Liver (tissue), 3 donors: ENCODE measurements at regions not wholly inside any gene's neighbourhood (a gene's known extent, or its start where the extent isn't known, plus 50 kb on each side); places are given as distances from the start of the nearest gene placed in this dataset.

Source experiments
- CTCF ChIP-seq: fragments of 150-350 bp; IDR thresholded peaks from 2 replicates; pipeline ENCODE4 v1.5.1; 2017; ENCODE audit warnings: improper control_type of control experiment, low read depth, low read length; ENCODE audit not compliant: missing input control
- EGR1 ChIP-seq, 2 donors: IDR thresholded peaks; 2 replicates each; pipeline ENCODE4 v1.6.1; 2016 to 2018; ENCODE audit warnings: antibody characterized with exemption in 2 of 2, low read depth in 2 of 2
- FOXA1 ChIP-seq: IDR thresholded peaks from 2 replicates; pipeline ENCODE4 v1.6.1; 2016; ENCODE audit warnings: antibody characterized with exemption
- HNF4G ChIP-seq: IDR thresholded peaks from 2 replicates; pipeline ENCODE4 v1.6.1; 2016; ENCODE audit warnings: antibody characterized with exemption
- JUND ChIP-seq, 2 donors: IDR thresholded peaks; 2 replicates each; pipeline ENCODE4 v1.6.1; 2016; ENCODE audit warnings: antibody characterized with exemption in 2 of 2
- NR2F2 ChIP-seq: IDR thresholded peaks from 2 replicates; pipeline ENCODE4 v1.6.1; 2016; ENCODE audit warnings: antibody characterized with exemption
- RAD21 ChIP-seq, 2 donors: IDR thresholded peaks; 2 replicates each; pipeline ENCODE4 v1.6.1; 2016; ENCODE audit warnings: antibody characterized with exemption in 2 of 2, mild to moderate bottlenecking in 2 of 2
- SP1 ChIP-seq: IDR thresholded peaks from 2 replicates; pipeline ENCODE4 v1.6.1; 2018; ENCODE audit warnings: antibody characterized with exemption, mild to moderate bottlenecking
- TAF1 ChIP-seq: conservative IDR thresholded peaks from 2 replicates; pipeline ENCODE4 v1.6.1; 2016; ENCODE audit warnings: antibody characterized with exemption, mild to moderate bottlenecking
- YY1 ChIP-seq: IDR thresholded peaks from 2 replicates; pipeline ENCODE4 v1.6.1; 2016; ENCODE audit warnings: antibody characterized with exemption, mild to moderate bottlenecking
- ZBTB33 ChIP-seq: IDR thresholded peaks from 2 replicates; pipeline ENCODE4 v1.6.1; 2016; ENCODE audit warnings: antibody characterized with exemption
- TF ChIP-seq, protein P1 (sequence below): IDR thresholded peaks from 2 replicates; pipeline ENCODE4 v1.6.1; 2016; ENCODE audit warnings: antibody characterized with exemption, mild to moderate bottlenecking
- TF ChIP-seq, protein P2 (sequence below): IDR thresholded peaks from 2 replicates; pipeline ENCODE4 v1.6.1; 2016; ENCODE audit warnings: antibody characterized with exemption
- TF ChIP-seq, protein P3 (sequence below): IDR thresholded peaks from 2 replicates; pipeline ENCODE4 v1.6.1; 2016; ENCODE audit warnings: antibody characterized with exemption
- donor health status: healthy.
- donor health status: healthy.

GRCh38 chr15:35167675-35168074 is 82.6 kb upstream of the NANOGP8 start:
- no peak for TF ChIP-seq CTCF
- no peak for TF ChIP-seq HNF4G
- no peak for TF ChIP-seq ZBTB33
- TF ChIP-seq FOXA1, result no peak
- TF ChIP-seq NR2F2, result no peak
- TF ChIP-seq YY1, result no peak
- TF ChIP-seq, protein P1, sequence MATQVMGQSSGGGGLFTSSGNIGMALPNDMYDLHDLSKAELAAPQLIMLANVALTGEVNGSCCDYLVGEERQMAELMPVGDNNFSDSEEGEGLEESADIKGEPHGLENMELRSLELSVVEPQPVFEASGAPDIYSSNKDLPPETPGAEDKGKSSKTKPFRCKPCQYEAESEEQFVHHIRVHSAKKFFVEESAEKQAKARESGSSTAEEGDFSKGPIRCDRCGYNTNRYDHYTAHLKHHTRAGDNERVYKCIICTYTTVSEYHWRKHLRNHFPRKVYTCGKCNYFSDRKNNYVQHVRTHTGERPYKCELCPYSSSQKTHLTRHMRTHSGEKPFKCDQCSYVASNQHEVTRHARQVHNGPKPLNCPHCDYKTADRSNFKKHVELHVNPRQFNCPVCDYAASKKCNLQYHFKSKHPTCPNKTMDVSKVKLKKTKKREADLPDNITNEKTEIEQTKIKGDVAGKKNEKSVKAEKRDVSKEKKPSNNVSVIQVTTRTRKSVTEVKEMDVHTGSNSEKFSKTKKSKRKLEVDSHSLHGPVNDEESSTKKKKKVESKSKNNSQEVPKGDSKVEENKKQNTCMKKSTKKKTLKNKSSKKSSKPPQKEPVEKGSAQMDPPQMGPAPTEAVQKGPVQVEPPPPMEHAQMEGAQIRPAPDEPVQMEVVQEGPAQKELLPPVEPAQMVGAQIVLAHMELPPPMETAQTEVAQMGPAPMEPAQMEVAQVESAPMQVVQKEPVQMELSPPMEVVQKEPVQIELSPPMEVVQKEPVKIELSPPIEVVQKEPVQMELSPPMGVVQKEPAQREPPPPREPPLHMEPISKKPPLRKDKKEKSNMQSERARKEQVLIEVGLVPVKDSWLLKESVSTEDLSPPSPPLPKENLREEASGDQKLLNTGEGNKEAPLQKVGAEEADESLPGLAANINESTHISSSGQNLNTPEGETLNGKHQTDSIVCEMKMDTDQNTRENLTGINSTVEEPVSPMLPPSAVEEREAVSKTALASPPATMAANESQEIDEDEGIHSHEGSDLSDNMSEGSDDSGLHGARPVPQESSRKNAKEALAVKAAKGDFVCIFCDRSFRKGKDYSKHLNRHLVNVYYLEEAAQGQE, result no peak
- TF ChIP-seq TAF1, result no peak
- TF ChIP-seq RAD21 (IDR thresholded peaks at IDR 0.05), result no peak
- TF ChIP-seq SP1, result no peak
- TF ChIP-seq JUND (IDR thresholded peaks at IDR 0.05), result no peak
- TF ChIP-seq EGR1 (IDR thresholded peaks at IDR 0.05; ENCODE audit: low read depth in 2 of 2), result no peak
- TF ChIP-seq, protein P2, sequence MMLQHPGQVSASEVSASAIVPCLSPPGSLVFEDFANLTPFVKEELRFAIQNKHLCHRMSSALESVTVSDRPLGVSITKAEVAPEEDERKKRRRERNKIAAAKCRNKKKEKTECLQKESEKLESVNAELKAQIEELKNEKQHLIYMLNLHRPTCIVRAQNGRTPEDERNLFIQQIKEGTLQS, result no peak
- TF ChIP-seq, protein P3, sequence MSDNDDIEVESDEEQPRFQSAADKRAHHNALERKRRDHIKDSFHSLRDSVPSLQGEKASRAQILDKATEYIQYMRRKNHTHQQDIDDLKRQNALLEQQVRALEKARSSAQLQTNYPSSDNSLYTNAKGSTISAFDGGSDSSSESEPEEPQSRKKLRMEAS, result no peak
